ENCODE measurements at regions not wholly inside any gene's neighbourhood (a gene's known extent, or its start where the extent isn't known, plus 50 kb on each side); places are given as distances from the start of the nearest gene placed in this dataset.

DNA sequence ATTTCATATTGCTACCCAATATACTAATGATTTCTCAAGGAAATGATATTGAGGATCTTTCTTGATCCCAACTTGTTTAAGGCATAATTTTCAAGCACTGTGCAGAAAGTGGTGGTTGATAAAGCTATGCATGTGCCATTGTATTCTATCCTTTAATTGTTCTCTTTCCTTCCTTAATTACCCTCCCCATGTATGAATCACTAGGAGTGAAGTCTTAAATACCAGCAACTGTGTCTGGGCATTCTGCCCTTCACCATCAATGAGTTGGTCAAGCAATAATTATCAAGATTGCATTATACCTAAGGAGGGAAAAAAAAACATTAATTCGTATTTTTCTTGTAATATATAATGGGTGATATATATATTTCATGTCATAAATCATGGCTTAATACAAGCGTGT is 111.8 kb upstream of the FRMPD4 start:
- TF ChIP-seq, protein P1, sequence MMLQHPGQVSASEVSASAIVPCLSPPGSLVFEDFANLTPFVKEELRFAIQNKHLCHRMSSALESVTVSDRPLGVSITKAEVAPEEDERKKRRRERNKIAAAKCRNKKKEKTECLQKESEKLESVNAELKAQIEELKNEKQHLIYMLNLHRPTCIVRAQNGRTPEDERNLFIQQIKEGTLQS (IDR thresholded peaks at IDR 0.05) = no peak
- TF ChIP-seq YY1 (IDR thresholded peaks at IDR 0.05) = no peak
